IPS-18c (cell line): ENCODE measurements at regions not wholly inside any gene's neighbourhood (a gene's known extent, or its start where the extent isn't known, plus 50 kb on each side); places are given as distances from the start of the nearest gene placed in this dataset.
"Not testable (repeated sequence)": the region's sequence is repeated elsewhere in the genome, so short reads cannot be mapped to it uniquely, and the experiment has no call there.

Experiments used
- H3K4me3 ChIP-seq: 2 replicates; pipeline ENCODE4 v1.7.0; 2013; ENCODE audit warnings: low read depth, mild to moderate bottlenecking, low read length, moderate library complexity; ENCODE audit not compliant: insufficient read depth
- H3K9me3 ChIP-seq: one replicate; pipeline ENCODE4 v1.6.1; 2013; ENCODE audit warnings: mild to moderate bottlenecking, low read length, moderate library complexity; ENCODE audit not compliant: control insufficient read depth, insufficient read depth

DNA sequence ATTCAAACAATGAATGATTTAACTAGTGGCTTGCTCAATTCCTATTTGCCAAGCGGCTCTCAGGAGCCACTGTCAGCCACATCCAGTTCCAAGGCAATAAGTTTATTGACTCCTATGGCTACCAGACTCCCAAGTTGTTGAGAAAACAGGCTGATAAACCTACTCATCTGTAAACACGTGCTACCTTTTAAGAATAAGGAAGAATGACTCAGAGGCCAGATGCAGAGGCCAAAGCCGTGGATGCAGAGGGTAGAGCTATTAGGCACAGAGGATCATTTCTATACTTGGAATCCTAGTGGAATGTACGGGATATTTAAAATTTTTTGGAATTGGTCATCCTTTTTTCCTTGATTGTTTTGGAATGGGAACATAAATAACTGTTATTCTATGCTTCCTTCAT is 1921.1 kb downstream of the OLFM4 start:
- no peaks in the 10 kb centered on the region for H3K9me3 ChIP-seq
- H3K4me3 ChIP-seq, result no peak overlapping the region

GRCh38 chr13:54950546-54950945 is 1921.9 kb downstream of the OLFM4 start:
- no peaks in the 10 kb centered on the region for H3K9me3 ChIP-seq
- no peak overlapping the region for H3K4me3 ChIP-seq

DNA sequence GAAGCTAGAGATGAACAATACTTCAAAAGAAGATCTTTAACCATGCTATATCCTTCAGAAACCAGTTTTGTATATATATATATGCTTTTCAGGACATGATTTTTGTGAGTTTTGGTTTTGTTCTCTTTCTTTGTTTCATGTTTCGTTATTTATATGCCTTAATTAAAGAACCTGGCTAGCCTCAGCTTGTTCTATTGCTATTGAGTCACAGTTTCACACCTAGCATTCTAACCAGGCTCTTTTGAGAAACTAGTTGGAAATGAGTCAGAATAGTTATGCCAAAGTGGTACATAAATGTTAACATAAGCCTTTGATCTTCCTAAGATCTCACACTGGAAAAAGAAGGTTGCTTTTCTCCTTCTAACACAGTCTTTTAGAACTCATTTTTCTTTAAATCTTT is 1925.2 kb downstream of the OLFM4 start:
- Histone ChIP-seq H3K4me3 (no peak overlapping the region), H3K9me3 (no peaks in the 10 kb centered on the region)

GRCh38 chr13:54958781-54959180 is 1930.2 kb downstream of the OLFM4 start:
- H3K4me3 ChIP-seq, result no peak overlapping the region
- no peaks in the 10 kb centered on the region for H3K9me3 ChIP-seq

DNA sequence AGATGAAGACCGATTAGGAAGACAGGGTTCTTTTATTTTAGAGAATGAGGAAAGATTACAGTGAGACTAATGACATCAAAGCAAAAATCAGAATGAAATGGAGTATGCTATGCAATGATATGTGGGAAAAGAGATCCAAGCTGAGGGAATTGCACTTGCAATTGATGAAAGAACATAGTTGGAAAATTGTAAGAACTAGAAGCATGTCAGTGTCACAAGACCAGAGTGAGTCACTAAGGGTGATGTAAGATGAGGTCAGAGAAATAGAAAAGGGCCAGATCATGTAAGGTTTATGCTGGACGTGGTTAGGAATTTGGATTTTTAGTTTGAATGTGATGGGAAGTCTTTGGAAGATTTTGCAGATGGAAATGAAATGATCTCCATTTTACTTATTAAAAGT is 1937.3 kb downstream of the OLFM4 start:
- Histone ChIP-seq H3K4me3 (no peak overlapping the region), H3K9me3 (no peaks in the 10 kb centered on the region)

DNA sequence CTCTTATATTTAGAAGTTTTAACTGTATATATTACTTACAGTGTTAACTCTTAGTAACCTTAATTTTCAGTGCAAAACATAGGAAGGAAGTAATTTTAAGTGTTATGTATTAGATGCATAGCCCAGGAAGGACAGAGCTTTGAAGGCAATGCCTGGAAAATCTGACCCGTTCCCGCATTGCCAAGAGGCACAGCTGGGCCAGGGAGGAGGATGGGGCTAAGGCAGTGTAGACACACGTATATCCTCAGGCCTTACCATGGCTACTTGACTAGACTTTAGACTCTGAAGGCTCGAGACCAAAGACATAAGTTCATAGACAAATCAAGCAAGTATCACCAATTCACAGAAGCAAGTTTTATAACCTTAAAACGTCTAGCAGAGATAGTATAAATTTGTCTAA is 1944.2 kb downstream of the OLFM4 start:
- no peaks in the 10 kb centered on the region for H3K9me3 ChIP-seq
- no peak overlapping the region for H3K4me3 ChIP-seq

- Histone ChIP-seq H3K4me3 (no peak overlapping the region), H3K9me3 (no peaks in the 10 kb centered on the region)
These were observed 1947.1 kb downstream of the OLFM4 start for GRCh38 chr13:54975676-54976075.

GRCh38 chr13:54980651-54981050 is 1952.0 kb downstream of the OLFM4 start:
- no peaks in the 10 kb centered on the region for H3K9me3 ChIP-seq
- no peak overlapping the region for H3K4me3 ChIP-seq

DNA sequence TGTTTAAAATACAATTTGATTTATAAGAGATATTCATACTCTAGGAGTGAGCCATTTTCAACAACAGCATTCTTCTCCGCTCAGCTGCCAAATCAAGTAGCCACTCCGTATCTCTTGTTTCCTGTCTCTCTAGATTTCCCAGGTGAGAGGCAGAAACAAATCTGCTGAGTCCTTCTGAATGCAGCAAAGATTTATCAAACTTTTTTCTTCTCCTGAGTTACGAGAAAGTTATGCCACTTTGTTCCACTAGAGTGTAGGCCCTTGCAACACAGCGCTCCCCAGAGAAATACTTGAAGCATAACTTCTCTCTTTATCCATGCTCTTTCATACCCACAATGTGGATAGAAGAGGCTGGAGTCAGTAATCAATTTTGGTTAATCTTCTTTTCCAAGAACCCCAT is 1960.8 kb downstream of the OLFM4 start:
- Histone ChIP-seq H3K9me3 (no peaks in the 10 kb centered on the region), H3K4me3 (no peak overlapping the region)

- H3K4me3 ChIP-seq, result no peak overlapping the region
- H3K9me3 ChIP-seq, result no peaks in the 10 kb centered on the region
These were observed 1970.8 kb downstream of the OLFM4 start for GRCh38 chr13:54999399-54999907.

GRCh38 chr13:55000043-55000442 is 1971.4 kb downstream of the OLFM4 start:
- H3K9me3 ChIP-seq, result no peaks in the 10 kb centered on the region
- H3K4me3 ChIP-seq, result no peak overlapping the region

DNA sequence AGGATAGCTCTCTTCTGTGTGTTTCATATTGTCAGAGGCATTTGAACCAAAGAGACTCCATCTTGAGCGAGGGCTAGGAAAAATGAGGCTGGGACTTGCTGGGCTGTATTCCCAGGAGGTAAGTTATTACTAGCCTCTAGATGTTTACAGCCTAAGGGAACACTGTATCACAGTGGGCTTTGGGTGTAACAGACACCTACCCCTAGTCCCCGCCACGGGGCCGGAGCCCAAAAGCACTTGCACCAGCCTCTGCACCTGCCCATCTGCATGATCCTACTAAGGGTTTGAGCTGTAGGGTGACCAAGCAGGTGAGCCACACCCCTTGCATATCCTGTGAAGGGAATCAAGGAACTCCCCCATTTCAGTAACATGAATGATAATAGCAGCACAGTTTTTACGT is 1972.2 kb downstream of the OLFM4 start:
- no peaks in the 10 kb centered on the region for H3K9me3 ChIP-seq
- no peak overlapping the region for H3K4me3 ChIP-seq

- Histone ChIP-seq H3K4me3 (no peak overlapping the region), H3K9me3 (no peaks in the 10 kb centered on the region)
These were observed 1973.3 kb downstream of the OLFM4 start for GRCh38 chr13:55001881-55002280.

DNA sequence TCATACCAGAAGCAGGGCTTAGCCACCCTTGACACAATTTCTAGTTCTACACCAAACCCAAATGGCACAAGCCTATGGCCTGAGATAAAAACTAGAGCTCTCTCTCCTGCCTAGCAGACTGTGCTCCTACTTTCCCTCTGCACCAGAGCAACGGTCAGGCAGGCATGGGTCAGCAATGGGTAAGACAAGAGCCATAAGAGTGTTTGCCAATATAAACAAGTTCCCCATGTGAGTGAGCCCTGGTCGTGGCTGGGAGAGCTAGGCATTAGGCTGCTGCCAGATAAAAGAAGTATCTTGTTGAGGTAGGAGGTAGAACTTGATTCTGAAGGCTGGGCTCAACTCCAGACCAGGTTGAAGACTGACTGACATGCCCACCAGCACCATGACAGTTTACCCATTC is 1979.1 kb downstream of the OLFM4 start:
- Histone ChIP-seq H3K9me3 (no peaks in the 10 kb centered on the region), H3K4me3 (no peak overlapping the region)

DNA sequence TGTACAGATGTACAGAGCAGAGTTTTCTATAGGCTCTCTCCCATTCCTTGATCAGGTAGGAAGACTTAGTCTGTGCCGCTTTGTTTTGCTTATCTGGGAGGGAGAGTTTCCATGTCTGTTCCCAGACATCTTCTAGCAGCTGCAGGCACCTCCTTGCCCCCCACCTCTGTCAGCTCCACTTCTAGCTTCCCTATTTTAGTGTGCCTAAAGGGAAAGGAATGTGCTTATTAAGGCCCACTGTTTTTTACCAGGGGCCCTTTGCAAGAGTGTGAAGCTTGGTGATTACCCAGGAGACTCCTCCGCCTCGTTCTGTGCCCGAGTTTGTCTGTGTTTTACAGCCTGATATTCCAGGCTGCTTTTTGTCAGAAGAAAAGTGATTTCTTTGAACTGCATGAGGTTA is 1984.4 kb downstream of the OLFM4 start:
- H3K9me3 ChIP-seq, result no peaks in the 10 kb centered on the region

DNA sequence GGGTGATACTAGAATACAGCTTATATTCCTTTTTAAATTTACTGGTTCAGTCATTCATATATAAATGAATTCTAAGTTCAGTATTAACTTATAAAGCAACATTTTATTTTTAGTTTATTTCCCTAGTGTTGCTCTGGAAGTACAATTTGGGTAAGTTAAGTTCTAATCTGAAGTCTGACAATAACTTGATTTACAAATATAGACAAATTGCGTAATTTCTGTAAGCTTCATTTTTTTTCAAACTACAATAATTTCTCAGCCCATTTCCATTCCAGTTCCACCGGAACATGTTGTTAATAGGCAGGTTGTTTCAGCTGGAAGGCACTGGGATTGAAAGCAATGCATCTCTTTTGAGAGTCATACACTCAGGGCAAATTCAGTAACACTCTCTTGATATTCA is 2000.7 kb downstream of the OLFM4 start:
- Histone ChIP-seq H3K9me3 (peaks cover 7% of the 10 kb centered on the region), H3K4me3 (no peak overlapping the region)

More for the DNA sequence above, 1984.4 kb downstream of the OLFM4 start:
- no peak overlapping the region for H3K4me3 ChIP-seq

DNA sequence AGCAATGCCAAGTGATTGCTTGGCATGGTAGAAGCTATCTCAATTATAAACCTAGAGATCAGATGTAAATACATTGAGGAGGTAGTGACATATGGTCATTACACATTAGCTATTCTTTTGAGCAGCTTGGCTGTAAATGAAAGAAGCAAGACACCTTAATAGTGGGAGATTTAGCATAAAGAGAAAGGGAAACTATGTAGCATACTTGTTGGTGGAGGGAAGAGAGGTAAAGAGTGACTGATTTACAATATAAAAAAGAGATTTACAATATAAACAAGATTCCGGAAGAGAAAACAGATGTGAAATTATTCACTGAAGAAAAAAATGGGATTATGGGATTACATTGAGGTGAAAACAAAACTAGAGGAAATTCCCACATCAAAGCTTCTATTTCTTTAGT is 2009.6 kb downstream of the OLFM4 start:
- Histone ChIP-seq H3K4me3 (no peak overlapping the region), H3K9me3 (no peaks in the 10 kb centered on the region)

DNA sequence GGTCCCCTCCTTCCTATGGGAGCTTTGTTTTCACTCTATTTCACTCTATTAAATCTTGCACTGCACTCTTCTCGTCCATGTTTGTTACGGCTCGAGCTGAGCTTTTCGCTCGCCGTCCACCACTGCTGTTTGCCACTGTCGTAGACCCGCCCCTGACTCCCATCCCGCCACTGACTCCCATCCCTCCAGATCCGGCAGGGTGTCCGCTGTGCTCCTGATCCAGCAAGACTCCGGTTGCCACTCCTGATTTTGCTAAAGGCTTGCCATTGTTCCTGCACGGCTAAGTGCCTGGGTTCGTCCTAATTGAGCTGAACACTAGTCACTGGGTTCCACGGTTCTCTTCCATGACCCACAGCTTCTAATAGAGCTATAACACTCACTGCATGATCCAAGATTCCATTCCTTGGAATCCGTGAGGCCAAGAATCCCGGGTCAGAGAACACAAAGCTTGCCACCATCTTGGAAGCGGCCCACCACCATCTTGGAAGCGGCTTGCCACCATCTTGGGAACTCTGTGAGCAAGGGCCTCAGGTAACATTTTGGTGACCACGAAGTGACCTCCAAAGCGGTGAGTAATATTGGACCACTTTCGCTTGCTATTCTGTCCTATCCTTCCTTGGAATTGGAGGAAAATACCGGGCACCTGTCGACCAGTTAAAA is 2025.4 kb downstream of the OLFM4 start:
- not testable (repeated sequence) for H3K4me3 ChIP-seq, H3K9me3 ChIP-seq

GRCh38 chr13:55055666-55056065 is 2027.1 kb downstream of the OLFM4 start:
- not testable (repeated sequence) for H3K4me3 ChIP-seq, H3K9me3 ChIP-seq
